OCI-LY1 (cell line): ENCODE measurements at regions not wholly inside any gene's neighbourhood (a gene's known extent, or its start where the extent isn't known, plus 50 kb on each side); places are given as distances from the start of the nearest gene placed in this dataset.

Source experiments
- CTCF ChIP-seq: fragments of 200-600 bp; sonication (generic), shearing (Covaris generic); IDR thresholded peaks from 2 replicates; pipeline ENCODE4 v1.5.1; 2017; ENCODE audit warnings: mild to moderate bottlenecking, antibody characterized with exemption, low read length, moderate library complexity, mixed read lengths
- EZH2 ChIP-seq: fragments of 200-600 bp; sonication (generic), shearing (Covaris generic); IDR thresholded peaks from 2 replicates; pipeline ENCODE4 v1.8.0; 2017; ENCODE audit warnings: borderline replicate concordance, mixed run types, mild to moderate bottlenecking, antibody characterized with exemption, low read length, moderate library complexity, mixed read lengths

- TF ChIP-seq CTCF: no peak
- no peak for TF ChIP-seq EZH2
Observed at GRCh38 chr5:98986587-98986986, 57.8 kb upstream of the CHD1 start.
